OCI-LY1 (cell line): ENCODE measurements at regions not wholly inside any gene's neighbourhood (a gene's known extent, or its start where the extent isn't known, plus 50 kb on each side); places are given as distances from the start of the nearest gene placed in this dataset.

Experiments
- EZH2 ChIP-seq: fragments of 200-600 bp; sonication (generic), shearing (Covaris generic); IDR thresholded peaks from 2 replicates; pipeline ENCODE4 v1.8.0; 2017; ENCODE audit warnings: borderline replicate concordance, mixed run types, mild to moderate bottlenecking, antibody characterized with exemption, low read length, moderate library complexity, mixed read lengths
- TF ChIP-seq, protein P1 (sequence below): fragments of 200-600 bp; sonication (generic), shearing (Covaris generic); IDR thresholded peaks from 2 replicates; pipeline ENCODE4 v1.5.1; 2017; ENCODE audit warnings: mild to moderate bottlenecking, antibody characterized with exemption, low read length, moderate library complexity, mixed read lengths

DNA sequence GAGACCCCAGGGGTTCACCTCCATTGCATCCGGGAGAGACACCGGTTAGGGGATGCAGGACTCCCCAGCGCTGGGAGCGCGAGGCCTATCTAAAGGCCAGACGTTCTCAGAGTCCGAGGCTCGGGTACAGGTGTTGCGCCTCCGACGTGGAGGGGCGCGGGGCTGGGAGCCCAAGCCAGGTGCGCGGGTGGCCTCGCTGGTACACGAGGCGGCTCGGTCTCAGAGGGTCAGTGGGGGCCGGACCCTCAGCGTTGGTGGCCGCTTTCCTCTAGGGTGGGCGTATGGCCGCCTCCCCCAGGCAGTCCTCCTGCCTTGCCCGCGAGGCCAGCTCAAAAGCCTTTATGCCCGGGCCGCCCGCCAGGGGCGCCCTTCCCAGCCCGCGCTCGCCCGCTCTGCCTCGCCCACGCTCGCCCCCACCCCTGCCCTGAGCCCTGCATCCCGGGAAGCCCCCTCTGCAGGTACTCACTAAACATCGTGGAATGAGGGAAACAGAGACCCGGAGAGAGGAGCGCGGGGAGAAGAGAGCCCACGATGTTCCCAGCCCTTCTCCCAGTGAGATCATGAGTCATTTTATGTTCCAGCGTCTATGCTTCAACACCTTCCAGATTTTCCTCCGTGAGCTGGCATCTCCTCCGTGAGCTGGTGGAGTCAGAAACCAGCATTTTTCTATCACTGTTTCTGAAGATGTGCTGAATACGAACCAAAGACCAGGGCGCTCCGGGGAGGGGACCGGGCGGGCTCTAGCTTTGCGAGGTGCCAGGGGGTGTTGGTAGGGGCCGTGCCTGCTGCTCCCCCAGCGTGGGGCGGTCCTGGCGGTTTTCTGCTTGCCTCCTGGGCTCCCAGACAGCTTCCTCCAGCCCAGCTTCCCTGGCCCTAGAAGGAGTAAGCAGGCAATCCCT is 73.8 kb downstream of the DIO3 start:
- TF ChIP-seq EZH2 = no peak
- TF ChIP-seq, protein P1, sequence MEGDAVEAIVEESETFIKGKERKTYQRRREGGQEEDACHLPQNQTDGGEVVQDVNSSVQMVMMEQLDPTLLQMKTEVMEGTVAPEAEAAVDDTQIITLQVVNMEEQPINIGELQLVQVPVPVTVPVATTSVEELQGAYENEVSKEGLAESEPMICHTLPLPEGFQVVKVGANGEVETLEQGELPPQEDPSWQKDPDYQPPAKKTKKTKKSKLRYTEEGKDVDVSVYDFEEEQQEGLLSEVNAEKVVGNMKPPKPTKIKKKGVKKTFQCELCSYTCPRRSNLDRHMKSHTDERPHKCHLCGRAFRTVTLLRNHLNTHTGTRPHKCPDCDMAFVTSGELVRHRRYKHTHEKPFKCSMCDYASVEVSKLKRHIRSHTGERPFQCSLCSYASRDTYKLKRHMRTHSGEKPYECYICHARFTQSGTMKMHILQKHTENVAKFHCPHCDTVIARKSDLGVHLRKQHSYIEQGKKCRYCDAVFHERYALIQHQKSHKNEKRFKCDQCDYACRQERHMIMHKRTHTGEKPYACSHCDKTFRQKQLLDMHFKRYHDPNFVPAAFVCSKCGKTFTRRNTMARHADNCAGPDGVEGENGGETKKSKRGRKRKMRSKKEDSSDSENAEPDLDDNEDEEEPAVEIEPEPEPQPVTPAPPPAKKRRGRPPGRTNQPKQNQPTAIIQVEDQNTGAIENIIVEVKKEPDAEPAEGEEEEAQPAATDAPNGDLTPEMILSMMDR = no peak
